Esophagus squamous epithelium (tissue), 4 donors: ENCODE measurements at regions not wholly inside any gene's neighbourhood (a gene's known extent, or its start where the extent isn't known, plus 50 kb on each side); places are given as distances from the start of the nearest gene placed in this dataset.

Experiments
- CTCF ChIP-seq, 6 experiments: fragments of 450-650 bp in 4 of 6; fragments of 200-600 bp in 2 of 6; sonication (generic) in 2 of 6; IDR thresholded peaks; one replicate each; pipeline ENCODE4 v1.5.1; 2016 to 2019; ENCODE audit warnings: antibody characterized with exemption in 6 of 6, mild to moderate bottlenecking in 4 of 6, moderate library complexity in 4 of 6
- POLR2A ChIP-seq, 4 donors: fragments of 450-650 bp; IDR thresholded peaks; one replicate each; pipeline ENCODE4 v1.6.1; 2017; ENCODE audit warnings: antibody characterized with exemption in 4 of 4, mild to moderate bottlenecking in 4 of 4, moderate library complexity in 3 of 4

GRCh38 chr15:70513819-70514218 lies 249.5 kb downstream of the UACA start:
- TF ChIP-seq POLR2A (IDR thresholded peaks at IDR 0.05): no peak
- TF ChIP-seq CTCF (IDR thresholded peaks at IDR 0.05): no peak
